Brain microvascular endothelial cell (primary cell): ENCODE measurements at regions not wholly inside any gene's neighbourhood (a gene's known extent, or its start where the extent isn't known, plus 50 kb on each side); places are given as distances from the start of the nearest gene placed in this dataset.

ENCODE experiments used
- DNase-seq: peaks from one replicate; pipeline ENCODE4 v3.0.0-alpha.2; 2020
- H3K27ac ChIP-seq: fragments of 250-450 bp; sonication (Bioruptor Pico); 2 replicates; pipeline ENCODE4 v1.5.1; 2020; ENCODE audit warnings: mild to moderate bottlenecking, moderate library complexity
- H3K27me3 ChIP-seq: fragments of 250-450 bp; sonication (Bioruptor Pico); replicated peaks from 2 replicates; pipeline ENCODE4 v1.5.1; 2020; ENCODE audit warnings: mild to moderate bottlenecking
- H3K36me3 ChIP-seq: fragments of 250-450 bp; sonication (Bioruptor Pico); replicated peaks from 2 replicates; pipeline ENCODE4 v1.5.1; 2020; ENCODE audit warnings: mild to moderate bottlenecking
- H3K4me3 ChIP-seq: 2 replicates; pipeline ENCODE4 v1.5.1; 2011; ENCODE audit warnings: low read depth, mild to moderate bottlenecking, control low read depth, low read length, moderate library complexity
- CTCF ChIP-seq: IDR thresholded peaks from 2 replicates; pipeline ENCODE4 v1.5.1; 2011; ENCODE audit warnings: low read depth, mild to moderate bottlenecking, moderate library complexity, low read length, control low read depth, inconsistent platforms; ENCODE audit errors: missing control alignments
- in situ Hi-C: cut with HindIII; loops from 2 replicates; pipeline ENCODE4 v1.10.0; 2017; ENCODE audit warnings: low sequenced_read_pairs, low pct_ligation_motif_present

- no peak for DNase-seq
- Histone ChIP-seq H3K27ac (no peak overlapping the region), H3K36me3 (no peaks in the 10 kb centered on the region), H3K27me3 (no peaks in the 10 kb centered on the region), H3K4me3 (no peak overlapping the region)
- TF ChIP-seq CTCF = no peak
- in situ Hi-C loops = no loop called here
Observed at GRCh38 chr19:32104153-32104849, 241.1 kb upstream of the ZNF507 start.

- DNase-seq = no peak
- Histone ChIP-seq H3K36me3 (no peaks in the 10 kb centered on the region), H3K27ac (no peak overlapping the region), H3K4me3 (no peak overlapping the region), H3K27me3 (no peaks in the 10 kb centered on the region)
- in situ Hi-C loops = no loop called here
- no peak for TF ChIP-seq CTCF
Observed at GRCh38 chr19:32104850-32105235, 240.6 kb upstream of the ZNF507 start.

- TF ChIP-seq CTCF = no peak
- Histone ChIP-seq H3K27me3 (no peaks in the 10 kb centered on the region), H3K4me3 (no peak overlapping the region), H3K27ac (no peak overlapping the region), H3K36me3 (no peaks in the 10 kb centered on the region)
- in situ Hi-C loops = no loop called here
- no peak for DNase-seq
Observed at GRCh38 chr19:32105527-32106310, 239.7 kb upstream of the ZNF507 start.

GRCh38 chr19:32122258-32122657 lies 223.2 kb upstream of the ZNF507 start:
- no peak for TF ChIP-seq CTCF
- no peak overlapping the region for H3K4me3 ChIP-seq
- H3K27ac ChIP-seq = no peak overlapping the region
- DNase-seq = no peak
- H3K27me3 ChIP-seq = no peaks in the 10 kb centered on the region
- H3K36me3 ChIP-seq = no peaks in the 10 kb centered on the region
- in situ Hi-C loops = no loop called here

GRCh38 chr19:32123355-32123940 lies 222.0 kb upstream of the ZNF507 start:
- in situ Hi-C loops = no loop called here
- Histone ChIP-seq H3K27me3 (no peaks in the 10 kb centered on the region), H3K4me3 (no peak overlapping the region), H3K36me3 (no peaks in the 10 kb centered on the region), H3K27ac (no peak overlapping the region)
- no peak for DNase-seq
- TF ChIP-seq CTCF = no peak
